HS-5 (cell line): ENCODE measurements at regions not wholly inside any gene's neighbourhood (a gene's known extent, or its start where the extent isn't known, plus 50 kb on each side); places are given as distances from the start of the nearest gene placed in this dataset.

Experiments
- DNase-seq: peaks from one replicate; pipeline ENCODE4 v3.0.0-alpha.2; 2012; ENCODE audit warnings: low read depth

GRCh38 chr3:87044409-87044808 lies 53.5 kb upstream of the VGLL3 start:
- DNase-seq = no peak

- no peak for DNase-seq
Measured at GRCh38 chr3:87041191-87041590, 50.2 kb upstream of the VGLL3 start.
